GM12878 (cell line): ENCODE measurements at regions not wholly inside any gene's neighbourhood (a gene's known extent, or its start where the extent isn't known, plus 50 kb on each side); places are given as distances from the start of the nearest gene placed in this dataset.

Experiments used
- ATAC-seq: fragments of 200-7000 bp; cut with Tn5 transposase; 3 replicates; pipeline ENCODE4 v1.9.1; 2020; ENCODE audit warnings: mild to moderate bottlenecking, moderate library complexity
- BruUV-seq: library from RNA; stranded (reverse); fragments of 400-500 nt; replicated peaks from 2 replicates; lab custom pipeline; 2021; lab: Mats Ljungman, UMichigan
- CTCF ChIA-PET: fragments of 300-600 bp; sonication (Branson Sonifier 250); formaldehyde crosslinking; extraction: SDS; loops from one replicate; lab custom pipeline; 2021; ENCODE audit warnings: inconsistent platforms; lab: Yijun Ruan, JAX
- POLR2A ChIA-PET: fragments of 350-600 bp; formaldehyde crosslinking; extraction: SDS; loops from one replicate; lab custom pipeline; 2021; ENCODE audit warnings: inconsistent platforms; lab: Charles Lee
- RAD21 ChIA-PET: fragments of 300-600 bp; sonication (Branson Sonifier 250); formaldehyde crosslinking; loops from one replicate; lab custom pipeline; 2023; ENCODE audit warnings: antibody characterized with exemption; ENCODE audit not compliant: unreplicated experiment; lab: Charles Lee
- SMC1A ChIA-PET: fragments of 300-600 bp; sonication (Branson Sonifier 250); formaldehyde crosslinking; loops from one replicate; lab custom pipeline; 2023; ENCODE audit not compliant: unreplicated experiment, uncharacterized antibody; lab: Charles Lee
- DNase-seq: peaks from one replicate; pipeline ENCODE4 v3.0.0-alpha.2; 2011; ENCODE audit warnings: low read depth, low spot score
- FAIRE-seq: peaks from 3 replicates; lab custom pipeline; 2011; peaks lifted over from hg19 to GRCh38; lab: Jason Lieb, UNC
- H2AFZ ChIP-seq: 2 replicates; pipeline ENCODE4 v1.6.0; 2011; ENCODE audit warnings: low read depth, low read length, control low read depth; ENCODE audit not compliant: control insufficient read depth
- H3K27ac ChIP-seq: 2 replicates; pipeline ENCODE4 v1.5.1; 2011; ENCODE audit warnings: control low read depth; ENCODE audit not compliant: control insufficient read depth, insufficient read depth
- H3K27me3 ChIP-seq, 2 experiments: replicated peaks in 1 of 2; 2 replicates each; pipeline versions ENCODE4 v1.6.0 to v1.6.1; 2011; ENCODE audit warnings: low read length in 1 of 2; ENCODE audit not compliant: control insufficient read depth in 2 of 2, insufficient read depth in 2 of 2
- H3K36me3 ChIP-seq, 2 experiments: 2 replicates each; pipeline ENCODE4 v1.5.1; 2011; ENCODE audit warnings: low read length in 1 of 2; ENCODE audit not compliant: control insufficient read depth in 2 of 2, insufficient read depth in 2 of 2
- H3K4me1 ChIP-seq: 2 replicates; pipeline ENCODE4 v1.6.1; 2011; ENCODE audit warnings: mild to moderate bottlenecking, low read length, moderate library complexity, mixed read lengths; ENCODE audit not compliant: control insufficient read depth, insufficient read depth
- H3K4me2 ChIP-seq: 2 replicates; pipeline ENCODE4 v1.6.0; 2011; ENCODE audit warnings: control low read depth; ENCODE audit not compliant: control insufficient read depth, insufficient read depth
- H3K4me3 ChIP-seq: fragments of 200-600 bp; sonication (generic); 2 replicates; pipeline ENCODE4 v1.5.1; 2016
- H3K79me2 ChIP-seq: 2 replicates; pipeline ENCODE4 v1.6.0; 2011; ENCODE audit warnings: low read length; ENCODE audit not compliant: control insufficient read depth, insufficient read depth
- H3K9ac ChIP-seq: 2 replicates; pipeline ENCODE4 v1.8.0; 2011; ENCODE audit warnings: low read length, control low read depth, mixed read lengths; ENCODE audit not compliant: control insufficient read depth, insufficient read depth
- H3K9me3 ChIP-seq: replicated peaks from 3 replicates; pipeline ENCODE4 v1.5.1; 2011; ENCODE audit warnings: mild to moderate bottlenecking, low read length; ENCODE audit not compliant: control insufficient read depth, insufficient read depth
- H4K20me1 ChIP-seq: 2 replicates; pipeline ENCODE4 v1.6.0; 2011; ENCODE audit not compliant: control insufficient read depth, insufficient read depth
- E2F4 ChIP-seq: IDR thresholded peaks from 2 replicates; pipeline ENCODE4 v1.6.1; 2012; ENCODE audit warnings: low read depth, low read length, improper control_type of control experiment
- GATAD2B ChIP-seq: fragments of 450-650 bp; conservative IDR thresholded peaks from 2 replicates; pipeline ENCODE4 v1.6.1; 2017; ENCODE audit warnings: low read depth, mild to moderate bottlenecking, moderate library complexity
- HDGF ChIP-seq: fragments of 450-650 bp; IDR thresholded peaks from 2 replicates; pipeline ENCODE4 v1.6.1; 2016; ENCODE audit warnings: antibody characterized with exemption
- KAT2A ChIP-seq: conservative IDR thresholded peaks from 2 replicates; pipeline ENCODE4 v1.6.1; 2011; ENCODE audit warnings: low read depth, low read length; ENCODE audit not compliant: control insufficient read depth
- KLF5 ChIP-seq: fragments of 450-650 bp; IDR thresholded peaks from 2 replicates; pipeline ENCODE4 v1.6.1; 2014; ENCODE audit warnings: mild to moderate bottlenecking; ENCODE audit not compliant: partially characterized antibody
- MLLT1 ChIP-seq: fragments of 450-650 bp; IDR thresholded peaks from 2 replicates; pipeline ENCODE4 v1.6.1; 2016; ENCODE audit warnings: mild to moderate bottlenecking
- MYB ChIP-seq: fragments of 150-350 bp; IDR thresholded peaks from 2 replicates; pipeline ENCODE4 v1.6.1; 2014; ENCODE audit warnings: mild to moderate bottlenecking, low read depth, low read length, borderline replicate concordance
- RFX5 ChIP-seq: IDR thresholded peaks from 2 replicates; pipeline ENCODE4 v1.6.1; 2011; ENCODE audit warnings: low read depth, low read length, improper control_type of control experiment
- SMC3 ChIP-seq: IDR thresholded peaks from 2 replicates; pipeline ENCODE4 v1.6.1; 2011; ENCODE audit warnings: low read length, improper control_type of control experiment, borderline replicate concordance
- ZBTB40 ChIP-seq: fragments of 450-650 bp; IDR thresholded peaks from 2 replicates; pipeline ENCODE4 v1.6.1; 2016; ENCODE audit warnings: mild to moderate bottlenecking, moderate library complexity, borderline replicate concordance
- WGBS: methylation state at CpG from one replicate; pipeline ENCODE4 v1.1.6; 2016; ENCODE audit warnings: low lambda C conversion rate; ENCODE audit not compliant: insufficient replicate concordance, insufficient coverage; ENCODE audit errors: missing lambda C conversion rate; 5-methylcytosine and 5-hydroxymethylcytosine counted together
- in situ Hi-C: fragments of 300-500 bp; cut with MboI; formaldehyde crosslinking; loops from 9 replicates; pipeline ENCODE4 v1.14.3; 2018; ENCODE audit warnings: mixed read lengths
- intact Hi-C: fragments of 100-400 bp; cut with micrococcal nuclease; formaldehyde crosslinking; loops from one replicate; pipeline ENCODE4 v1.14.2; 2022; ENCODE audit not compliant: unreplicated experiment

GRCh38 chr17:70408768-70409167, 239.4 kb downstream of the KCNJ2 start:
- no peaks in the 10 kb centered on the region for H3K27me3 ChIP-seq
- in situ Hi-C loops (no loop called here), intact Hi-C loops (loop anchor here (5.0 to 10.0 kb wide), 3 partner anchors 41 to 201 kb away; no protein-coding TSS in a partner anchor)
- 0% methylated on average over 1 of the region's 1 CpG for WGBS
- no peak overlapping the region for H3K4me3 ChIP-seq
- no peak overlapping the region for H3K27ac ChIP-seq
- DNase-seq = no peak
- H3K79me2 ChIP-seq = no peaks in the 10 kb centered on the region
- TF ChIP-seq SMC3 (no peak), KLF5 (no peak), MYB (no peak), ZBTB40 (no peak), MLLT1 (no peak), RFX5 (no peak), HDGF (no peak), KAT2A (no peak), E2F4 (no peak), GATAD2B (no peak)
- BruUV-seq = no TSS peak
- H3K4me2 ChIP-seq = no peak overlapping the region
- RAD21 ChIA-PET = no interaction called here
- H3K36me3 ChIP-seq = no peaks in the 10 kb centered on the region
- POLR2A ChIA-PET = no interaction called here
- no peaks in the 10 kb centered on the region for H3K4me1 ChIP-seq
- H4K20me1 ChIP-seq = no peaks in the 10 kb centered on the region
- CTCF ChIA-PET = no interaction called here
- ATAC-seq = no peak
- FAIRE-seq = no peak
- SMC1A ChIA-PET = interaction anchor here (1.7 kb wide), 1 partner anchor 10 kb away, joined by 4 read pairs; no protein-coding TSS in a partner anchor
- H2AFZ ChIP-seq = no peak overlapping the region
- no peaks in the 10 kb centered on the region for H3K9me3 ChIP-seq
- H3K9ac ChIP-seq = no peak overlapping the region
